GM12878 (cell line): ENCODE measurements at regions not wholly inside any gene's neighbourhood (a gene's known extent, or its start where the extent isn't known, plus 50 kb on each side); places are given as distances from the start of the nearest gene placed in this dataset.
"Not testable (repeated sequence)": the region's sequence is repeated elsewhere in the genome, so short reads cannot be mapped to it uniquely, and the experiment has no call there.

Source experiments
- ATAC-seq: fragments of 200-7000 bp; cut with Tn5 transposase; 3 replicates; pipeline ENCODE4 v1.9.1; 2020; ENCODE audit warnings: mild to moderate bottlenecking, moderate library complexity
- BruUV-seq: library from RNA; stranded (reverse); fragments of 400-500 nt; replicated peaks from 2 replicates; lab custom pipeline; 2021; lab: Mats Ljungman, UMichigan
- CTCF ChIA-PET: fragments of 300-600 bp; sonication (Branson Sonifier 250); formaldehyde crosslinking; extraction: SDS; loops from one replicate; lab custom pipeline; 2021; ENCODE audit warnings: inconsistent platforms; lab: Yijun Ruan, JAX
- POLR2A ChIA-PET: fragments of 350-600 bp; formaldehyde crosslinking; extraction: SDS; loops from one replicate; lab custom pipeline; 2021; ENCODE audit warnings: inconsistent platforms; lab: Charles Lee
- RAD21 ChIA-PET: fragments of 300-600 bp; sonication (Branson Sonifier 250); formaldehyde crosslinking; loops from one replicate; lab custom pipeline; 2023; ENCODE audit warnings: antibody characterized with exemption; ENCODE audit not compliant: unreplicated experiment; lab: Charles Lee
- SMC1A ChIA-PET: fragments of 300-600 bp; sonication (Branson Sonifier 250); formaldehyde crosslinking; loops from one replicate; lab custom pipeline; 2023; ENCODE audit not compliant: unreplicated experiment, uncharacterized antibody; lab: Charles Lee
- DNase-seq: peaks from one replicate; pipeline ENCODE4 v3.0.0-alpha.2; 2011; ENCODE audit warnings: low read depth, low spot score
- FAIRE-seq: peaks from 3 replicates; lab custom pipeline; 2011; peaks lifted over from hg19 to GRCh38; lab: Jason Lieb, UNC
- H2AFZ ChIP-seq: 2 replicates; pipeline ENCODE4 v1.6.0; 2011; ENCODE audit warnings: low read depth, low read length, control low read depth; ENCODE audit not compliant: control insufficient read depth
- H3K27ac ChIP-seq: 2 replicates; pipeline ENCODE4 v1.5.1; 2011; ENCODE audit warnings: control low read depth; ENCODE audit not compliant: control insufficient read depth, insufficient read depth
- H3K27me3 ChIP-seq, 2 experiments: replicated peaks in 1 of 2; 2 replicates each; pipeline versions ENCODE4 v1.6.0 to v1.6.1; 2011; ENCODE audit warnings: low read length in 1 of 2; ENCODE audit not compliant: control insufficient read depth in 2 of 2, insufficient read depth in 2 of 2
- H3K36me3 ChIP-seq, 2 experiments: 2 replicates each; pipeline ENCODE4 v1.5.1; 2011; ENCODE audit warnings: low read length in 1 of 2; ENCODE audit not compliant: control insufficient read depth in 2 of 2, insufficient read depth in 2 of 2
- H3K4me1 ChIP-seq: 2 replicates; pipeline ENCODE4 v1.6.1; 2011; ENCODE audit warnings: mild to moderate bottlenecking, low read length, moderate library complexity, mixed read lengths; ENCODE audit not compliant: control insufficient read depth, insufficient read depth
- H3K4me2 ChIP-seq: 2 replicates; pipeline ENCODE4 v1.6.0; 2011; ENCODE audit warnings: control low read depth; ENCODE audit not compliant: control insufficient read depth, insufficient read depth
- H3K4me3 ChIP-seq: fragments of 200-600 bp; sonication (generic); 2 replicates; pipeline ENCODE4 v1.5.1; 2016
- H3K79me2 ChIP-seq: 2 replicates; pipeline ENCODE4 v1.6.0; 2011; ENCODE audit warnings: low read length; ENCODE audit not compliant: control insufficient read depth, insufficient read depth
- H3K9ac ChIP-seq: 2 replicates; pipeline ENCODE4 v1.8.0; 2011; ENCODE audit warnings: low read length, control low read depth, mixed read lengths; ENCODE audit not compliant: control insufficient read depth, insufficient read depth
- H3K9me3 ChIP-seq: replicated peaks from 3 replicates; pipeline ENCODE4 v1.5.1; 2011; ENCODE audit warnings: mild to moderate bottlenecking, low read length; ENCODE audit not compliant: control insufficient read depth, insufficient read depth
- H4K20me1 ChIP-seq: 2 replicates; pipeline ENCODE4 v1.6.0; 2011; ENCODE audit not compliant: control insufficient read depth, insufficient read depth
- TARDBP ChIP-seq: IDR thresholded peaks from 2 replicates; pipeline ENCODE4 v1.6.1; 2016; ENCODE audit warnings: borderline replicate concordance
- WGBS: methylation state at CpG from one replicate; pipeline ENCODE4 v1.1.6; 2016; ENCODE audit warnings: low lambda C conversion rate; ENCODE audit not compliant: insufficient replicate concordance, insufficient coverage; ENCODE audit errors: missing lambda C conversion rate; 5-methylcytosine and 5-hydroxymethylcytosine counted together
- in situ Hi-C: fragments of 300-500 bp; cut with MboI; formaldehyde crosslinking; loops from 9 replicates; pipeline ENCODE4 v1.14.3; 2018; ENCODE audit warnings: mixed read lengths
- intact Hi-C: fragments of 100-400 bp; cut with micrococcal nuclease; formaldehyde crosslinking; loops from one replicate; pipeline ENCODE4 v1.14.2; 2022; ENCODE audit not compliant: unreplicated experiment
- TF ChIP-seq, protein P1 (sequence below): fragments of 150-350 bp; IDR thresholded peaks from 2 replicates; pipeline ENCODE4 v1.6.1; 2014; ENCODE audit warnings: mild to moderate bottlenecking, low read depth, low read length
- TF ChIP-seq, protein P2 (sequence below): IDR thresholded peaks from 2 replicates; pipeline ENCODE4 v1.6.1; 2011; ENCODE audit warnings: mild to moderate bottlenecking, low read depth, low read length, moderate library complexity; ENCODE audit not compliant: insufficient replicate concordance
- TF ChIP-seq, protein P3 (sequence below): fragments of 450-650 bp; IDR thresholded peaks from 2 replicates; pipeline ENCODE4 v1.6.1; 2018; ENCODE audit warnings: mild to moderate bottlenecking, low read depth, moderate library complexity; ENCODE audit not compliant: partially characterized antibody
- TF ChIP-seq, protein P4 (sequence below): IDR thresholded peaks from 2 replicates; pipeline ENCODE4 v1.6.1; 2011; ENCODE audit warnings: borderline replicate concordance, low read depth, mild to moderate bottlenecking, moderate library complexity, low read length; ENCODE audit not compliant: insufficient read depth, poor library complexity, severe bottlenecking
- TF ChIP-seq, protein P5 (sequence below): fragments of 450-650 bp; IDR thresholded peaks from 2 replicates; pipeline ENCODE4 v1.6.1; 2016; ENCODE audit warnings: mild to moderate bottlenecking

DNA sequence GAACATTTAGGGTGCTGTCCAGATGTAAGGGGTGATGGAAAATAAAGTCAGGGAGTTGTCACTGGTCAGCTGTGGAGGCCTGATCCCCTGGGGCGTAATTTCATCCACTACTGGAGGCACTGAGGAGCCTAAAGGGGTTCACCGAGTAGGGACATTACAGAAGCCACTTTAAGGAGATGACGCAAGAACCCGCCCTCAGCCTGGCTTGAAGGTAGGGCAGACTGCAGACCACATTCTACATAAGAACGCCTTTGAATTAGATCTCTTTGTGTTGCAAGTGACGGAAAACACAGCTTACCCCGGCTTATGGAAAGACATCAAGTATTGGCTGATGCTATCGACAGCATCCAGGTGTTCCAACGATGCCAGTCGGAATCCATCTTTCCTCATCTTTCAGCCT lies 462.7 kb upstream of the CDH4 start (continued):
- TF ChIP-seq, protein P1, sequence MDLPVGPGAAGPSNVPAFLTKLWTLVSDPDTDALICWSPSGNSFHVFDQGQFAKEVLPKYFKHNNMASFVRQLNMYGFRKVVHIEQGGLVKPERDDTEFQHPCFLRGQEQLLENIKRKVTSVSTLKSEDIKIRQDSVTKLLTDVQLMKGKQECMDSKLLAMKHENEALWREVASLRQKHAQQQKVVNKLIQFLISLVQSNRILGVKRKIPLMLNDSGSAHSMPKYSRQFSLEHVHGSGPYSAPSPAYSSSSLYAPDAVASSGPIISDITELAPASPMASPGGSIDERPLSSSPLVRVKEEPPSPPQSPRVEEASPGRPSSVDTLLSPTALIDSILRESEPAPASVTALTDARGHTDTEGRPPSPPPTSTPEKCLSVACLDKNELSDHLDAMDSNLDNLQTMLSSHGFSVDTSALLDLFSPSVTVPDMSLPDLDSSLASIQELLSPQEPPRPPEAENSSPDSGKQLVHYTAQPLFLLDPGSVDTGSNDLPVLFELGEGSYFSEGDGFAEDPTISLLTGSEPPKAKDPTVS: no peak

DNA sequence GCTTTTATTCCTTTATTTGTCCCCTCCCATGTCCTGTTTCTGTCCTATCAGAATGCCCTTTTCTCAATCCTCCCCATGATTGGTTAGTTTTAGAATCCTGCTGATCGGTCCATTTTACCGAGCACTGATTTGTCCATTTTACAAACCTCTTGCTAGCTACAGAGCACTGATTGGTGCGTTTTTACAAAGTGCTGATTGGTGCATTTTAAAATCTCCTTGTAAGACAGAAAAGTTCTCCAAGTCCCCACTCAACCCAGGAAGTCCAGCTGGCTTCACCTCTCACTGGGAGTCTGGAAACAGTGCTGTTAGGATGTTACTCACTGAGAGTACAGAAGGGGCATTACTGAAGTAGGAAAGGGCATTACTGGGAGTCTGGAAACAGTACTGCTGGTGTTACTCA lies 461.7 kb upstream of the CDH4 start:
- in situ Hi-C loops, H2AFZ ChIP-seq, RAD21 ChIA-PET, H4K20me1 ChIP-seq, H3K79me2 ChIP-seq, H3K36me3 ChIP-seq, ATAC-seq, POLR2A ChIA-PET, H3K27ac ChIP-seq, DNase-seq, H3K4me2 ChIP-seq, SMC1A ChIA-PET, H3K9ac ChIP-seq, CTCF ChIA-PET, H3K4me1 ChIP-seq, intact Hi-C loops, H3K4me3 ChIP-seq, BruUV-seq, FAIRE-seq, H3K9me3 ChIP-seq, H3K27me3 ChIP-seq: not testable (repeated sequence)
- whole genome bisulfite sequencing: 28% methylated on average over 3 of the region's 3 CpGs

DNA sequence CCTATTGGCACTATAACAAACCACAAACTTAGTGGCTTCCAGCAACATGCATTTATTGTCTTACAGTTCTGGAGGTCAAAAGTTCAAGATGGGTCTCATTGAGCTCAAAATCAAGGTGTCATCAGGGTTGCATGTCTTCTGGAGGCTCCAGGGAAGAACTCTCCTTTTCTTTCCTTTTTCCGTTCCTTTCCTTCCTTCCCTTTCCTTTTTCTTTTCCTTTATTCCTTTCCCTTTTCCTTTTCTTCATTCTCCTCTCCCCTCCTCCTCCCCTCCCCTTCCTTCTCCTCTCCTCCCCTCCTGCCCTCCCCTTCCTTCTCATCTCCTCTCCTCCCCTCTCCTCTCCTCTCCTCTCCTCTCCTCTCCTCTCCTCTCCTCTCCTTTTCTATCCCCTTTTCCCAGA lies 460.2 kb upstream of the CDH4 start:
- Histone ChIP-seq H3K4me1 (no peaks in the 10 kb centered on the region), H3K9ac (no peak overlapping the region), H3K36me3 (no peaks in the 10 kb centered on the region), H2AFZ (no peak overlapping the region), H3K9me3 (no peaks in the 10 kb centered on the region; the same call in 2 of the 3 replicates), H3K79me2 (no peaks in the 10 kb centered on the region), H3K4me2 (no peak overlapping the region), H3K4me3 (no peak overlapping the region), H3K27me3 (no peaks in the 10 kb centered on the region), H3K27ac (no peak overlapping the region), H4K20me1 (no peaks in the 10 kb centered on the region)
- intact Hi-C loops: no loop called here
- in situ Hi-C loops: no loop called here
- CTCF ChIA-PET: no interaction called here
- 56% methylated on average over 1 of the region's 1 CpG for WGBS
- no TSS peak for BruUV-seq
- ATAC-seq: no peak
- DNase-seq: no peak
- SMC1A ChIA-PET: no interaction called here
- POLR2A ChIA-PET: no interaction called here
- RAD21 ChIA-PET: no interaction called here
- FAIRE-seq: no peak
- no peak for TF ChIP-seq TARDBP
- TF ChIP-seq, protein P2, sequence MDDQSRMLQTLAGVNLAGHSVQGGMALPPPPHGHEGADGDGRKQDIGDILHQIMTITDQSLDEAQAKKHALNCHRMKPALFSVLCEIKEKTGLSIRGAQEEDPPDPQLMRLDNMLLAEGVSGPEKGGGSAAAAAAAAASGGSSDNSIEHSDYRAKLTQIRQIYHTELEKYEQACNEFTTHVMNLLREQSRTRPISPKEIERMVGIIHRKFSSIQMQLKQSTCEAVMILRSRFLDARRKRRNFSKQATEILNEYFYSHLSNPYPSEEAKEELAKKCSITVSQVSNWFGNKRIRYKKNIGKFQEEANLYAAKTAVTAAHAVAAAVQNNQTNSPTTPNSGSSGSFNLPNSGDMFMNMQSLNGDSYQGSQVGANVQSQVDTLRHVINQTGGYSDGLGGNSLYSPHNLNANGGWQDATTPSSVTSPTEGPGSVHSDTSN: no peak
- TF ChIP-seq, protein P3, sequence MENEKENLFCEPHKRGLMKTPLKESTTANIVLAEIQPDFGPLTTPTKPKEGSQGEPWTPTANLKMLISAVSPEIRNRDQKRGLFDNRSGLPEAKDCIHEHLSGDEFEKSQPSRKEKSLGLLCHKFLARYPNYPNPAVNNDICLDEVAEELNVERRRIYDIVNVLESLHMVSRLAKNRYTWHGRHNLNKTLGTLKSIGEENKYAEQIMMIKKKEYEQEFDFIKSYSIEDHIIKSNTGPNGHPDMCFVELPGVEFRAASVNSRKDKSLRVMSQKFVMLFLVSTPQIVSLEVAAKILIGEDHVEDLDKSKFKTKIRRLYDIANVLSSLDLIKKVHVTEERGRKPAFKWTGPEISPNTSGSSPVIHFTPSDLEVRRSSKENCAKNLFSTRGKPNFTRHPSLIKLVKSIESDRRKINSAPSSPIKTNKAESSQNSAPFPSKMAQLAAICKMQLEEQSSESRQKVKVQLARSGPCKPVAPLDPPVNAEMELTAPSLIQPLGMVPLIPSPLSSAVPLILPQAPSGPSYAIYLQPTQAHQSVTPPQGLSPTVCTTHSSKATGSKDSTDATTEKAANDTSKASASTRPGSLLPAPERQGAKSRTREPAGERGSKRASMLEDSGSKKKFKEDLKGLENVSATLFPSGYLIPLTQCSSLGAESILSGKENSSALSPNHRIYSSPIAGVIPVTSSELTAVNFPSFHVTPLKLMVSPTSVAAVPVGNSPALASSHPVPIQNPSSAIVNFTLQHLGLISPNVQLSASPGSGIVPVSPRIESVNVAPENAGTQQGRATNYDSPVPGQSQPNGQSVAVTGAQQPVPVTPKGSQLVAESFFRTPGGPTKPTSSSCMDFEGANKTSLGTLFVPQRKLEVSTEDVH: no peak
- TF ChIP-seq, protein P4, sequence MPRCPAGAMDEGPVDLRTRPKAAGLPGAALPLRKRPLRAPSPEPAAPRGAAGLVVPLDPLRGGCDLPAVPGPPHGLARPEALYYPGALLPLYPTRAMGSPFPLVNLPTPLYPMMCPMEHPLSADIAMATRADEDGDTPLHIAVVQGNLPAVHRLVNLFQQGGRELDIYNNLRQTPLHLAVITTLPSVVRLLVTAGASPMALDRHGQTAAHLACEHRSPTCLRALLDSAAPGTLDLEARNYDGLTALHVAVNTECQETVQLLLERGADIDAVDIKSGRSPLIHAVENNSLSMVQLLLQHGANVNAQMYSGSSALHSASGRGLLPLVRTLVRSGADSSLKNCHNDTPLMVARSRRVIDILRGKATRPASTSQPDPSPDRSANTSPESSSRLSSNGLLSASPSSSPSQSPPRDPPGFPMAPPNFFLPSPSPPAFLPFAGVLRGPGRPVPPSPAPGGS: no peak
- TF ChIP-seq, protein P5, sequence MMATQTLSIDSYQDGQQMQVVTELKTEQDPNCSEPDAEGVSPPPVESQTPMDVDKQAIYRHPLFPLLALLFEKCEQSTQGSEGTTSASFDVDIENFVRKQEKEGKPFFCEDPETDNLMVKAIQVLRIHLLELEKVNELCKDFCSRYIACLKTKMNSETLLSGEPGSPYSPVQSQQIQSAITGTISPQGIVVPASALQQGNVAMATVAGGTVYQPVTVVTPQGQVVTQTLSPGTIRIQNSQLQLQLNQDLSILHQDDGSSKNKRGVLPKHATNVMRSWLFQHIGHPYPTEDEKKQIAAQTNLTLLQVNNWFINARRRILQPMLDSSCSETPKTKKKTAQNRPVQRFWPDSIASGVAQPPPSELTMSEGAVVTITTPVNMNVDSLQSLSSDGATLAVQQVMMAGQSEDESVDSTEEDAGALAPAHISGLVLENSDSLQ: no peak
